Thyroid gland (tissue), 4 donors: ENCODE measurements at regions not wholly inside any gene's neighbourhood (a gene's known extent, or its start where the extent isn't known, plus 50 kb on each side); places are given as distances from the start of the nearest gene placed in this dataset.

Source experiments
- POLR2A ChIP-seq, 2 donors: fragments of 450-650 bp; IDR thresholded peaks; one replicate each; pipeline ENCODE4 v1.6.1; 2017; ENCODE audit warnings: antibody characterized with exemption in 2 of 2, mild to moderate bottlenecking in 2 of 2, moderate library complexity in 1 of 2
- TF ChIP-seq, protein P1 (sequence below), 6 experiments: fragments of 200-600 bp in 3 of 6; fragments of 450-650 bp in 3 of 6; sonication (generic) in 3 of 6; IDR thresholded peaks; one replicate each; pipeline ENCODE4 v1.5.1; 2016 to 2019; ENCODE audit warnings: antibody characterized with exemption in 6 of 6, mild to moderate bottlenecking in 2 of 6, inconsistent platforms in 1 of 6, moderate library complexity in 1 of 6

GRCh38 chr1:219461981-219462400, 150.9 kb downstream of the ZC3H11B start:
- no peak for TF ChIP-seq POLR2A (IDR thresholded peaks at IDR 0.05)
- TF ChIP-seq, protein P1, sequence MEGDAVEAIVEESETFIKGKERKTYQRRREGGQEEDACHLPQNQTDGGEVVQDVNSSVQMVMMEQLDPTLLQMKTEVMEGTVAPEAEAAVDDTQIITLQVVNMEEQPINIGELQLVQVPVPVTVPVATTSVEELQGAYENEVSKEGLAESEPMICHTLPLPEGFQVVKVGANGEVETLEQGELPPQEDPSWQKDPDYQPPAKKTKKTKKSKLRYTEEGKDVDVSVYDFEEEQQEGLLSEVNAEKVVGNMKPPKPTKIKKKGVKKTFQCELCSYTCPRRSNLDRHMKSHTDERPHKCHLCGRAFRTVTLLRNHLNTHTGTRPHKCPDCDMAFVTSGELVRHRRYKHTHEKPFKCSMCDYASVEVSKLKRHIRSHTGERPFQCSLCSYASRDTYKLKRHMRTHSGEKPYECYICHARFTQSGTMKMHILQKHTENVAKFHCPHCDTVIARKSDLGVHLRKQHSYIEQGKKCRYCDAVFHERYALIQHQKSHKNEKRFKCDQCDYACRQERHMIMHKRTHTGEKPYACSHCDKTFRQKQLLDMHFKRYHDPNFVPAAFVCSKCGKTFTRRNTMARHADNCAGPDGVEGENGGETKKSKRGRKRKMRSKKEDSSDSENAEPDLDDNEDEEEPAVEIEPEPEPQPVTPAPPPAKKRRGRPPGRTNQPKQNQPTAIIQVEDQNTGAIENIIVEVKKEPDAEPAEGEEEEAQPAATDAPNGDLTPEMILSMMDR (IDR thresholded peaks at IDR 0.05): no peak
